GM12874 (cell line): ENCODE measurements at regions not wholly inside any gene's neighbourhood (a gene's known extent, or its start where the extent isn't known, plus 50 kb on each side); places are given as distances from the start of the nearest gene placed in this dataset.

Experiments
- TF ChIP-seq, protein P1 (sequence below): IDR thresholded peaks from 2 replicates; pipeline ENCODE4 v1.5.1; 2011; ENCODE audit warnings: low read depth, mild to moderate bottlenecking, control low read depth, low read length, moderate library complexity; ENCODE audit not compliant: insufficient read depth

- TF ChIP-seq, protein P1, sequence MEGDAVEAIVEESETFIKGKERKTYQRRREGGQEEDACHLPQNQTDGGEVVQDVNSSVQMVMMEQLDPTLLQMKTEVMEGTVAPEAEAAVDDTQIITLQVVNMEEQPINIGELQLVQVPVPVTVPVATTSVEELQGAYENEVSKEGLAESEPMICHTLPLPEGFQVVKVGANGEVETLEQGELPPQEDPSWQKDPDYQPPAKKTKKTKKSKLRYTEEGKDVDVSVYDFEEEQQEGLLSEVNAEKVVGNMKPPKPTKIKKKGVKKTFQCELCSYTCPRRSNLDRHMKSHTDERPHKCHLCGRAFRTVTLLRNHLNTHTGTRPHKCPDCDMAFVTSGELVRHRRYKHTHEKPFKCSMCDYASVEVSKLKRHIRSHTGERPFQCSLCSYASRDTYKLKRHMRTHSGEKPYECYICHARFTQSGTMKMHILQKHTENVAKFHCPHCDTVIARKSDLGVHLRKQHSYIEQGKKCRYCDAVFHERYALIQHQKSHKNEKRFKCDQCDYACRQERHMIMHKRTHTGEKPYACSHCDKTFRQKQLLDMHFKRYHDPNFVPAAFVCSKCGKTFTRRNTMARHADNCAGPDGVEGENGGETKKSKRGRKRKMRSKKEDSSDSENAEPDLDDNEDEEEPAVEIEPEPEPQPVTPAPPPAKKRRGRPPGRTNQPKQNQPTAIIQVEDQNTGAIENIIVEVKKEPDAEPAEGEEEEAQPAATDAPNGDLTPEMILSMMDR: no peak
Observed at GRCh38 chr3:109927161-109927560, 589.8 kb upstream of the DPPA4 start.

GRCh38 chr3:109927726-109928125, 590.4 kb upstream of the DPPA4 start:
- TF ChIP-seq, protein P1: no peak

GRCh38 chr3:109930582-109930981, 593.2 kb upstream of the DPPA4 start:
- TF ChIP-seq, protein P1: no peak

DNA sequence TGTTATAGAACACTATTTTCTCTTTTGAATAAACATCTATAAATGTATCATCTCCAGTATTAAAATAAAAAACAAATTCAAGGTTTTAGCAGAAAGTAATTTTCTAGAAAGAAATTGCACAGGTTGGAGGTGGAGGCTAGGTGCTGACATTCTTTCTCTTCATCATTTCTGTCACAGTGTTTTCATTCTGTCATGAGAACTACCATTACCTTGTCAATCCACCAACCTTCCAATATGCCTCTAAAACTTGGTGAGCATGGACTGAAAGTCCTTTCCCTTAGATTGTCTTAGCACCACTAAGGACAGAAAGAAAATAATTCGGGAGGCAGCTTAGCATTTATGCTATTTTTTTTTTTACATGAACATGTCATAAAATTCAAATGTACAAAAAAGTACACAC, 596.2 kb upstream of the DPPA4 start:
- TF ChIP-seq, protein P1: no peak

- TF ChIP-seq, protein P1: no peak
Observed at GRCh38 chr3:109939817-109940216, 602.5 kb upstream of the DPPA4 start.

DNA sequence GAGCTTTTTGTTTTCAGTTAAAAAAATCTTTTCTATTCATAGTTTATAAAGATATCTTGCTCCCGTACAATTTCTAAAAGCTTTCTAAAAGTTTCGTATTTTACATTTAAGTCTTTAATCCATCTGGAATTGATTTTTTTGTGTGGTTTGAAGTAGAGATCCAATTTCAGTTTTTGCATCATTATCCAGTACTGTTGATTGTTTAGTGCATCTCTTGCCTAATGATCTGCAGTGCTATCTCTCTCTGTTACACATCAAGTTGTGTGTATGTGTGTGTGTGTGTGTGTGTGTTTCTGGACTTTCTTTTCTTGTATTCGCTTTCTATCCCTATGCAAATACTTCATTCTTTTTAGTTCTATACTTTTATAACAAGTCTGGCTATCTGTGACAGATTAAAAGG, 605.8 kb upstream of the DPPA4 start:
- TF ChIP-seq, protein P1: no peak

DNA sequence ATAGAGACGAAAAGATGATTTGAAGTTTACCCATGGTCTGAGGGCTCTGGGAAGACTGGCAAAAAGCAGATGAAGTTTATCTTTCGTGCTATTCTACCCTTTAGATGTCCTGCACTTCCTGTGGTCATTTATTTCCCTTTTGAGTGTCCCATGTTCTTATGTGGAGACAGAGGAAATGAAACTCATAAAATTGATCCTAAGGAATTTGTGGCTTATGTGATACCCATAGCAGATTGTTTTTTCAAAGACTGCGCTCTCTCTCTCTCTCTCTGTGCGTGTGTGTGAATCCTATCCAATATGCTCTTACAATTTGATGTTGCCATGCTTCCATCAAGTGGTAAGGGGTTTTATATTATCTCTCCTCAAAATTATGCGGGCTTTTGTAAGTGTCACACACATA, 607.5 kb upstream of the DPPA4 start:
- TF ChIP-seq, protein P1: no peak

DNA sequence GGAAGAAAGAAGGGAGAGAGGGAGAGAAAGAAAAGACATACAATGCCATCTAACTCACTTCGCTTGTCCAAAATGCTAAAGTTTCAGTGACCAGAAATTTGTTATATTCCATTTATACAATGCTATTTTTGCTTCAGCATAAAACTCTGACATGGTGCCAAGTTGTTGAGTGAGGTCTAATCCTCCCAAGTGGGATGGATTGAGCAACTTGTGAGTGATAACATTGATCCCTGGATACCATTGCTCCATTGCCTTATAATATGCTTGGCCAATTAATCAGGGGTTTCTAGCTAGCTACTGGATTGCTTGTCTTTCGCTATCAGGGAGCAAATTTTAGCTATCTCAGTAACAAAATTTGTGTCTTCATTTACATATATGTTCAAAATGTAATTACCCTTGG, 615.6 kb upstream of the DPPA4 start:
- TF ChIP-seq, protein P1: no peak
